ENCODE measurements at regions not wholly inside any gene's neighbourhood (a gene's known extent, or its start where the extent isn't known, plus 50 kb on each side); places are given as distances from the start of the nearest gene placed in this dataset.

DNA sequence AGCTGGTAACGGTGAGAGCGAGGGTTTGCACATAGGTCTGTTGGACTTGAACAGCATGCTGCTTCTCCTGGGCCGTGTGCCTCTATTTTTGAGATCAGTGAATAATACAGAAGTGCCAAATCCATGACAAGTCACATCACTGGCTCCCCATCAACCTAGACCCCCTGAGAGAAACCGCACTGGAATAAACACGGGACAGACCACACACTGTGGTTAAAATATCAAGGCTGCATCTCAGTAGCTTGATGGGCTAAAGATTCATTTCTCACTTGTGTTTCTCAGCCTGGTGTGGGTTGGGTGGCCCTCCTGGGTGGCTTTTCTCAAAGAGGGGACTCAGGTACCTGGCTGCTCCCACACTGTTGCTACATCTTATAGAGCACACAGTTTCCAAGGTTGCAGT is 191.0 kb downstream of the DICER1 start:
- SMC1A ChIA-PET (ENCODE audit: uncharacterized antibody, unreplicated experiment): no interaction called here
- no peak overlapping the region for H3K27ac ChIP-seq (ENCODE audit: control insufficient read depth, insufficient read depth)
- H3K9me3 ChIP-seq (replicated peaks; ENCODE audit: control insufficient read depth, insufficient read depth, low read length): no peaks in the 10 kb centered on the region
- BruUV-seq (replicated peaks): no TSS peak
- H3K4me3 ChIP-seq: no peak overlapping the region
- no peak for FAIRE-seq
- intact Hi-C loops (cut with micrococcal nuclease; ENCODE audit: unreplicated experiment): no loop called here
- H4K20me1 ChIP-seq (ENCODE audit: control insufficient read depth, insufficient read depth): no peaks in the 10 kb centered on the region
- no peak for TF ChIP-seq RB1 (IDR thresholded peaks at IDR 0.05; ENCODE audit: borderline replicate concordance)
- no peak for TF ChIP-seq ZNF274 (IDR thresholded peaks at IDR 0.05; ENCODE audit: insufficient read depth, insufficient read length)
- TF ChIP-seq, protein P1, sequence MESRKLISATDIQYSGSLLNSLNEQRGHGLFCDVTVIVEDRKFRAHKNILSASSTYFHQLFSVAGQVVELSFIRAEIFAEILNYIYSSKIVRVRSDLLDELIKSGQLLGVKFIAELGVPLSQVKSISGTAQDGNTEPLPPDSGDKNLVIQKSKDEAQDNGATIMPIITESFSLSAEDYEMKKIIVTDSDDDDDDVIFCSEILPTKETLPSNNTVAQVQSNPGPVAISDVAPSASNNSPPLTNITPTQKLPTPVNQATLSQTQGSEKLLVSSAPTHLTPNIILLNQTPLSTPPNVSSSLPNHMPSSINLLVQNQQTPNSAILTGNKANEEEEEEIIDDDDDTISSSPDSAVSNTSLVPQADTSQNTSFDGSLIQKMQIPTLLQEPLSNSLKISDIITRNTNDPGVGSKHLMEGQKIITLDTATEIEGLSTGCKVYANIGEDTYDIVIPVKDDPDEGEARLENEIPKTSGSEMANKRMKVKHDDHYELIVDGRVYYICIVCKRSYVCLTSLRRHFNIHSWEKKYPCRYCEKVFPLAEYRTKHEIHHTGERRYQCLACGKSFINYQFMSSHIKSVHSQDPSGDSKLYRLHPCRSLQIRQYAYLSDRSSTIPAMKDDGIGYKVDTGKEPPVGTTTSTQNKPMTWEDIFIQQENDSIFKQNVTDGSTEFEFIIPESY (IDR thresholded peaks at IDR 0.05): no peak
- no peak for TF ChIP-seq POLR2A (IDR thresholded peaks at IDR 0.05; ENCODE audit: low read depth, low read length)
- TF ChIP-seq, protein P2, sequence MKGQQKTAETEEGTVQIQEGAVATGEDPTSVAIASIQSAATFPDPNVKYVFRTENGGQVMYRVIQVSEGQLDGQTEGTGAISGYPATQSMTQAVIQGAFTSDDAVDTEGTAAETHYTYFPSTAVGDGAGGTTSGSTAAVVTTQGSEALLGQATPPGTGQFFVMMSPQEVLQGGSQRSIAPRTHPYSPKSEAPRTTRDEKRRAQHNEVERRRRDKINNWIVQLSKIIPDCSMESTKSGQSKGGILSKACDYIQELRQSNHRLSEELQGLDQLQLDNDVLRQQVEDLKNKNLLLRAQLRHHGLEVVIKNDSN (IDR thresholded peaks at IDR 0.05; ENCODE audit: borderline replicate concordance, extremely low read length, insufficient read depth, low read depth, low read length): no peak
- TF ChIP-seq WRNIP1 (IDR thresholded peaks at IDR 0.05; ENCODE audit: borderline replicate concordance, low read depth, low read length): no peak
- TF ChIP-seq, protein P3, sequence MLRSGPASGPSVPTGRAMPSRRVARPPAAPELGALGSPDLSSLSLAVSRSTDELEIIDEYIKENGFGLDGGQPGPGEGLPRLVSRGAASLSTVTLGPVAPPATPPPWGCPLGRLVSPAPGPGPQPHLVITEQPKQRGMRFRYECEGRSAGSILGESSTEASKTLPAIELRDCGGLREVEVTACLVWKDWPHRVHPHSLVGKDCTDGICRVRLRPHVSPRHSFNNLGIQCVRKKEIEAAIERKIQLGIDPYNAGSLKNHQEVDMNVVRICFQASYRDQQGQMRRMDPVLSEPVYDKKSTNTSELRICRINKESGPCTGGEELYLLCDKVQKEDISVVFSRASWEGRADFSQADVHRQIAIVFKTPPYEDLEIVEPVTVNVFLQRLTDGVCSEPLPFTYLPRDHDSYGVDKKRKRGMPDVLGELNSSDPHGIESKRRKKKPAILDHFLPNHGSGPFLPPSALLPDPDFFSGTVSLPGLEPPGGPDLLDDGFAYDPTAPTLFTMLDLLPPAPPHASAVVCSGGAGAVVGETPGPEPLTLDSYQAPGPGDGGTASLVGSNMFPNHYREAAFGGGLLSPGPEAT (IDR thresholded peaks at IDR 0.05; ENCODE audit: low read depth): no peak
- no peak for TF ChIP-seq SMAD1 (IDR thresholded peaks at IDR 0.05; ENCODE audit: low read depth, partially characterized antibody)
- TF ChIP-seq NBN (IDR thresholded peaks at IDR 0.05): no peak
- TF ChIP-seq ZNF217 (IDR thresholded peaks at IDR 0.05): no peak
- TF ChIP-seq, protein P4, sequence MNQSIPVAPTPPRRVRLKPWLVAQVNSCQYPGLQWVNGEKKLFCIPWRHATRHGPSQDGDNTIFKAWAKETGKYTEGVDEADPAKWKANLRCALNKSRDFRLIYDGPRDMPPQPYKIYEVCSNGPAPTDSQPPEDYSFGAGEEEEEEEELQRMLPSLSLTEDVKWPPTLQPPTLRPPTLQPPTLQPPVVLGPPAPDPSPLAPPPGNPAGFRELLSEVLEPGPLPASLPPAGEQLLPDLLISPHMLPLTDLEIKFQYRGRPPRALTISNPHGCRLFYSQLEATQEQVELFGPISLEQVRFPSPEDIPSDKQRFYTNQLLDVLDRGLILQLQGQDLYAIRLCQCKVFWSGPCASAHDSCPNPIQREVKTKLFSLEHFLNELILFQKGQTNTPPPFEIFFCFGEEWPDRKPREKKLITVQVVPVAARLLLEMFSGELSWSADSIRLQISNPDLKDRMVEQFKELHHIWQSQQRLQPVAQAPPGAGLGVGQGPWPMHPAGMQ (IDR thresholded peaks at IDR 0.05; ENCODE audit: borderline replicate concordance): no peak
- TF ChIP-seq SREBF1 (IDR thresholded peaks at IDR 0.05; ENCODE audit: low read length): no peak
- TF ChIP-seq CHD1 (IDR thresholded peaks at IDR 0.05; ENCODE audit: low read depth, low read length): no peak
- no peak for TF ChIP-seq CHD2 (IDR thresholded peaks at IDR 0.05; ENCODE audit: borderline replicate concordance, low read depth, low read length)
- TF ChIP-seq CHD4 (IDR thresholded peaks at IDR 0.05): no peak
- H3K4me1 ChIP-seq (ENCODE audit: control insufficient read depth, insufficient read depth, low read length): no peaks in the 10 kb centered on the region
- 18% methylated on average over 5 of the region's 5 CpGs for WGBS (ENCODE audit: insufficient coverage, insufficient replicate concordance, low lambda C conversion rate, missing lambda C conversion rate)
- no peak for ATAC-seq
- no peak for DNase-seq (ENCODE audit: low read depth, low spot score)
- CTCF ChIA-PET: no interaction called here
- RAD21 ChIA-PET (ENCODE audit: unreplicated experiment): no interaction called here
- in situ Hi-C loops (cut with MboI): no loop called here
- H3K9ac ChIP-seq (ENCODE audit: control insufficient read depth, insufficient read depth, low read length): no peak overlapping the region
- no peak overlapping the region for H3K4me2 ChIP-seq (ENCODE audit: control insufficient read depth, insufficient read depth)
- no peaks in the 10 kb centered on the region for H3K36me3 ChIP-seq (ENCODE audit: control insufficient read depth in 2 of 2, insufficient read depth in 2 of 2, low read length in 1 of 2)
- POLR2A ChIA-PET: no interaction called here
- H3K79me2 ChIP-seq (ENCODE audit: control insufficient read depth, insufficient read depth, low read length): no peaks in the 10 kb centered on the region
- peaks cover 0 to 3% of the 10 kb centered on the region in 2 experiments; a peak in 2 of 4 replicates for H3K27me3 ChIP-seq (replicated peaks in 1 of 2; ENCODE audit: control insufficient read depth in 2 of 2, insufficient read depth in 2 of 2, low read length in 1 of 2)
- H2AFZ ChIP-seq (ENCODE audit: control insufficient read depth, low read depth, low read length): no peak overlapping the region

Data from GM12878 (cell line).